Karpas-422 (cell line): ENCODE measurements at regions not wholly inside any gene's neighbourhood (a gene's known extent, or its start where the extent isn't known, plus 50 kb on each side); places are given as distances from the start of the nearest gene placed in this dataset.
A peak's percentile ranks its signal among the peaks of the same experiment; 100 is the strongest.
"Not testable (repeated sequence)": the region's sequence is repeated elsewhere in the genome, so short reads cannot be mapped to it uniquely, and the experiment has no call there.

ENCODE experiments used
- DNase-seq: peaks from one replicate; pipeline ENCODE4 v3.0.0-alpha.2; 2015
- H2AFZ ChIP-seq: fragments of 200-600 bp; sonication (generic); 2 replicates; pipeline ENCODE4 v1.6.1; 2014; ENCODE audit warnings: antibody characterized with exemption, low read length, mixed read lengths
- H3K27ac ChIP-seq: fragments of 200-600 bp; sonication (generic); 2 replicates; pipeline ENCODE4 v1.5.1; 2014; ENCODE audit warnings: mild to moderate bottlenecking, low read length, moderate library complexity
- H3K27me3 ChIP-seq: fragments of 200-600 bp; sonication (generic); 2 replicates; pipeline ENCODE4 v1.6.1; 2014; ENCODE audit warnings: low read length, mixed read lengths
- H3K36me3 ChIP-seq: fragments of 200-600 bp; sonication (generic); 2 replicates; pipeline ENCODE4 v1.6.1; 2014; ENCODE audit warnings: low read length, mixed read lengths; ENCODE audit not compliant: insufficient read depth
- H3K4me1 ChIP-seq: fragments of 200-600 bp; sonication (generic); 2 replicates; pipeline ENCODE4 v1.6.1; 2014; ENCODE audit warnings: mild to moderate bottlenecking, low read length, mixed read lengths
- H3K4me2 ChIP-seq: fragments of 200-600 bp; sonication (generic); 2 replicates; pipeline ENCODE4 v1.6.1; 2014; ENCODE audit warnings: low read length, low read depth, mild to moderate bottlenecking; ENCODE audit not compliant: poor library complexity, severe bottlenecking
- H3K4me3 ChIP-seq: fragments of 200-600 bp; sonication (generic); 2 replicates; pipeline ENCODE4 v1.5.1; 2014; ENCODE audit warnings: mild to moderate bottlenecking, antibody characterized with exemption, low read length, mixed read lengths
- H3K79me2 ChIP-seq: fragments of 200-600 bp; sonication (generic); 2 replicates; pipeline ENCODE4 v1.6.1; 2014; ENCODE audit warnings: mild to moderate bottlenecking, low read length, mixed read lengths
- H3K9ac ChIP-seq: fragments of 200-600 bp; sonication (generic); 2 replicates; pipeline ENCODE4 v1.6.0; 2014; ENCODE audit warnings: low read length
- H3K9me2 ChIP-seq: fragments of 200-600 bp; sonication (generic), shearing (Covaris generic); replicated peaks from 2 replicates; pipeline ENCODE4 v1.6.0; 2014; ENCODE audit warnings: mild to moderate bottlenecking, low read length, moderate library complexity; ENCODE audit not compliant: insufficient read depth
- H3K9me3 ChIP-seq: fragments of 300-700, 200-600 bp; sonication (generic); 2 replicates; pipeline ENCODE4 v1.6.1; 2014; ENCODE audit warnings: low read length, mixed read lengths
- H4K20me1 ChIP-seq: fragments of 200-600 bp; sonication (generic); 2 replicates; pipeline ENCODE4 v1.6.1; 2014; ENCODE audit warnings: mild to moderate bottlenecking, antibody characterized with exemption, low read length, low read depth; ENCODE audit not compliant: insufficient read depth

- not testable (repeated sequence) for H3K4me3 ChIP-seq, H2AFZ ChIP-seq, H3K9me3 ChIP-seq, H3K4me1 ChIP-seq, H3K27me3 ChIP-seq, H3K79me2 ChIP-seq, DNase-seq, H4K20me1 ChIP-seq, H3K4me2 ChIP-seq, H3K36me3 ChIP-seq, H3K9ac ChIP-seq, H3K27ac ChIP-seq, H3K9me2 ChIP-seq
Observed at GRCh38 chr4:3381208-3381607, 60.6 kb upstream of the HGFAC start.

GRCh38 chr4:3382251-3382650, 59.5 kb upstream of the HGFAC start:
- peaks cover 6% of the 10 kb centered on the region; the same call in 1 of the 2 replicates for H3K9me3 ChIP-seq
- H3K9me2 ChIP-seq: no peaks in the 10 kb centered on the region
- no peaks in the 10 kb centered on the region for H3K27me3 ChIP-seq
- H2AFZ ChIP-seq: no peak overlapping the region
- no peak overlapping the region for H3K27ac ChIP-seq
- no peak overlapping the region for H3K9ac ChIP-seq
- no peaks in the 10 kb centered on the region for H3K79me2 ChIP-seq
- peaks cover 1% of the 10 kb centered on the region for H3K4me1 ChIP-seq
- H3K4me2 ChIP-seq: no peak overlapping the region
- DNase-seq: no peak
- no peaks in the 10 kb centered on the region for H3K36me3 ChIP-seq
- no peak overlapping the region for H3K4me3 ChIP-seq
- H4K20me1 ChIP-seq: no peaks in the 10 kb centered on the region

- H3K9me3 ChIP-seq: peaks cover 6% of the 10 kb centered on the region; the same call in 1 of the 2 replicates
- no peaks in the 10 kb centered on the region for H3K79me2 ChIP-seq
- H4K20me1 ChIP-seq: no peaks in the 10 kb centered on the region
- no peak overlapping the region for H3K9ac ChIP-seq
- H2AFZ ChIP-seq: no peak overlapping the region
- no peak overlapping the region for H3K4me3 ChIP-seq
- no peak for DNase-seq
- H3K4me1 ChIP-seq: peaks cover 22% of the 10 kb centered on the region
- no peaks in the 10 kb centered on the region for H3K9me2 ChIP-seq
- H3K36me3 ChIP-seq: no peaks in the 10 kb centered on the region
- H3K27me3 ChIP-seq: no peaks in the 10 kb centered on the region
- no peak overlapping the region for H3K27ac ChIP-seq
- H3K4me2 ChIP-seq: no peak overlapping the region
Observed at GRCh38 chr4:3384391-3384770, 57.4 kb upstream of the HGFAC start.

- H3K4me2 ChIP-seq: no peak overlapping the region
- H3K27me3 ChIP-seq: no peaks in the 10 kb centered on the region
- H3K4me3 ChIP-seq: no peak overlapping the region
- H4K20me1 ChIP-seq: no peaks in the 10 kb centered on the region
- no peaks in the 10 kb centered on the region for H3K79me2 ChIP-seq
- peaks cover 4% of the 10 kb centered on the region; the same call in 1 of the 2 replicates for H3K9me3 ChIP-seq
- no peak for DNase-seq
- no peaks in the 10 kb centered on the region for H3K36me3 ChIP-seq
- no peak overlapping the region for H2AFZ ChIP-seq
- H3K9me2 ChIP-seq: no peaks in the 10 kb centered on the region
- H3K4me1 ChIP-seq: peaks cover 22% of the 10 kb centered on the region
- no peak overlapping the region for H3K9ac ChIP-seq
- no peak overlapping the region for H3K27ac ChIP-seq
Observed at GRCh38 chr4:3384771-3385710, 56.7 kb upstream of the HGFAC start.

GRCh38 chr4:3385711-3386420, 55.9 kb upstream of the HGFAC start:
- Histone ChIP-seq H3K4me2 (no peak overlapping the region), H3K4me1 (peaks cover 22% of the 10 kb centered on the region), H3K27me3 (no peaks in the 10 kb centered on the region), H3K9ac (no peak overlapping the region), H3K27ac (no peak overlapping the region), H3K9me3 (0 out of 2 replicates have a peak, but pooled peaks cover 2% of the 10 kb centered on the region), H3K4me3 (no peak overlapping the region), H3K79me2 (no peaks in the 10 kb centered on the region), H2AFZ (no peak overlapping the region), H3K9me2 (no peaks in the 10 kb centered on the region), H3K36me3 (no peaks in the 10 kb centered on the region), H4K20me1 (no peaks in the 10 kb centered on the region)
- DNase-seq: no peak

GRCh38 chr4:3386526-3386925, 55.2 kb upstream of the HGFAC start:
- no peak overlapping the region for H3K4me3 ChIP-seq
- H3K9me3 ChIP-seq: no peaks in the 10 kb centered on the region
- no peaks in the 10 kb centered on the region for H3K36me3 ChIP-seq
- H3K4me2 ChIP-seq: no peak overlapping the region
- H3K27ac ChIP-seq: no peak overlapping the region
- no peak overlapping the region for H3K9ac ChIP-seq
- no peaks in the 10 kb centered on the region for H3K9me2 ChIP-seq
- H2AFZ ChIP-seq: no peak overlapping the region
- peaks cover 22% of the 10 kb centered on the region for H3K4me1 ChIP-seq
- H4K20me1 ChIP-seq: no peaks in the 10 kb centered on the region
- no peaks in the 10 kb centered on the region for H3K27me3 ChIP-seq
- no peak for DNase-seq
- H3K79me2 ChIP-seq: no peaks in the 10 kb centered on the region

- Histone ChIP-seq H3K9ac (0 out of 2 replicates have a peak overlapping the region, but pooled peaks have one; percentile 9), H3K4me2 (peak overlapping the region; percentile 60), H3K79me2 (no peaks in the 10 kb centered on the region), H3K27me3 (no peaks in the 10 kb centered on the region), H3K4me1 (peaks cover 22% of the 10 kb centered on the region), H3K36me3 (no peaks in the 10 kb centered on the region), H3K9me2 (no peaks in the 10 kb centered on the region), H3K27ac (no peak overlapping the region), H3K4me3 (peak overlapping the region; percentile 57; the same call in 1 of the 2 replicates), H2AFZ (peak overlapping the region; percentile 56; the same call in 1 of the 2 replicates), H4K20me1 (no peaks in the 10 kb centered on the region), H3K9me3 (no peaks in the 10 kb centered on the region)
- DNase-seq: peak; percentile 59
Observed at GRCh38 chr4:3387154-3387942, 54.4 kb upstream of the HGFAC start.
